ENCODE measurements at regions not wholly inside any gene's neighbourhood (a gene's known extent, or its start where the extent isn't known, plus 50 kb on each side); places are given as distances from the start of the nearest gene placed in this dataset.

- TF ChIP-seq POLR2A (IDR thresholded peaks at IDR 0.05) (no peak), POLR2AphosphoS5 (IDR thresholded peaks at IDR 0.05; ENCODE audit: insufficient read depth in 1 of 2, low read depth in 1 of 2) (no peak), CTCF (IDR thresholded peaks at IDR 0.05) (no peak)
- intact Hi-C loops (cut with DNase I) = no loop called here
Observed at GRCh38 chr3:193848547-193848946, 255.5 kb downstream of the OPA1 start.

DNA sequence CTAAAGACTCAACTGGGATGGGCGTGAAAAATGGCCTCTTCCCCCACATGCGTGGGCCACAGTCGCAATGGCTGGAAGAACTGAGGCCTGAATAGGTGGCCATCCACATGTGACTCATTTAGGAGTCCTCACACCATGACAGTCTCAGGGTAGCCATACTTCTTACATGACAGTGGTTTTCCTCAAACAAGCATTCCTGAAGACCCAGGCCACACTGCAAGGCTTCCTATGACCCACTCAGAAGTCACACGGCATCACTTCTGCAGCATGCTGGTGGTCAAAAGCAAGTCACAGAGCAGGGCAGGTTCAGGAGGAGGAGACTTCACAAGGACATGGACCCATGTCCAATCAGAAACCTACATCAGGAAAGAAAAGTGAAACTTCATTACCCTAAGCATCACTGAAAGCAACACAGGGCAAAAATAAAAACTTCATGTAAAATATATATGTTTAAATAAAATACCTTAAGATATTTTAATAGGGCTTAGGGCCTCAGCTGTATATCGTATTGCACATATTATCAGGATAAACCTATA is 257.1 kb downstream of the OPA1 start:
- intact Hi-C loops (cut with DNase I) = no loop called here
- Histone ChIP-seq H3K9me3 (no peaks in the 10 kb centered on the region), H3K27ac (no peak overlapping the region), H3K36me3 (no peaks in the 10 kb centered on the region), H3K27me3 (no peaks in the 10 kb centered on the region), H3K4me1 (peaks cover 29% of the 10 kb centered on the region), H3K4me3 (no peak overlapping the region)
- TF ChIP-seq CTCF (IDR thresholded peaks at IDR 0.05) = no peak
- no peak for TF ChIP-seq POLR2AphosphoS5 (IDR thresholded peaks at IDR 0.05; ENCODE audit: insufficient read depth in 1 of 2, low read depth in 1 of 2)
- no peak for TF ChIP-seq POLR2A (IDR thresholded peaks at IDR 0.05)
- DNase-seq (ENCODE audit: extremely low spot score in 2 of 2) = no peak

More at GRCh38 chr3:193848547-193848946, 255.5 kb downstream of the OPA1 start:
- no peak overlapping the region for H3K27ac ChIP-seq
- H3K27me3 ChIP-seq = no peaks in the 10 kb centered on the region
- no peak for DNase-seq (ENCODE audit: extremely low spot score in 2 of 2)
- peaks cover 37% of the 10 kb centered on the region for H3K4me1 ChIP-seq
- H3K4me3 ChIP-seq = no peak overlapping the region
- no peaks in the 10 kb centered on the region for H3K36me3 ChIP-seq
- H3K9me3 ChIP-seq = no peaks in the 10 kb centered on the region

- H3K4me1 ChIP-seq = peaks cover 29% of the 10 kb centered on the region
- intact Hi-C loops (cut with DNase I) = no loop called here
- no peaks in the 10 kb centered on the region for H3K9me3 ChIP-seq
- H3K36me3 ChIP-seq = no peaks in the 10 kb centered on the region
- H3K27me3 ChIP-seq = no peaks in the 10 kb centered on the region
- no peak for TF ChIP-seq CTCF (IDR thresholded peaks at IDR 0.05)
- no peak for TF ChIP-seq POLR2A (IDR thresholded peaks at IDR 0.05)
- TF ChIP-seq POLR2AphosphoS5 (IDR thresholded peaks at IDR 0.05; ENCODE audit: insufficient read depth in 1 of 2, low read depth in 1 of 2) = no peak
- no peak overlapping the region for H3K27ac ChIP-seq
- DNase-seq (ENCODE audit: extremely low spot score in 2 of 2) = no peak
- no peak overlapping the region for H3K4me3 ChIP-seq
Observed at GRCh38 chr3:193851428-193851847, 258.4 kb downstream of the OPA1 start.

DNA sequence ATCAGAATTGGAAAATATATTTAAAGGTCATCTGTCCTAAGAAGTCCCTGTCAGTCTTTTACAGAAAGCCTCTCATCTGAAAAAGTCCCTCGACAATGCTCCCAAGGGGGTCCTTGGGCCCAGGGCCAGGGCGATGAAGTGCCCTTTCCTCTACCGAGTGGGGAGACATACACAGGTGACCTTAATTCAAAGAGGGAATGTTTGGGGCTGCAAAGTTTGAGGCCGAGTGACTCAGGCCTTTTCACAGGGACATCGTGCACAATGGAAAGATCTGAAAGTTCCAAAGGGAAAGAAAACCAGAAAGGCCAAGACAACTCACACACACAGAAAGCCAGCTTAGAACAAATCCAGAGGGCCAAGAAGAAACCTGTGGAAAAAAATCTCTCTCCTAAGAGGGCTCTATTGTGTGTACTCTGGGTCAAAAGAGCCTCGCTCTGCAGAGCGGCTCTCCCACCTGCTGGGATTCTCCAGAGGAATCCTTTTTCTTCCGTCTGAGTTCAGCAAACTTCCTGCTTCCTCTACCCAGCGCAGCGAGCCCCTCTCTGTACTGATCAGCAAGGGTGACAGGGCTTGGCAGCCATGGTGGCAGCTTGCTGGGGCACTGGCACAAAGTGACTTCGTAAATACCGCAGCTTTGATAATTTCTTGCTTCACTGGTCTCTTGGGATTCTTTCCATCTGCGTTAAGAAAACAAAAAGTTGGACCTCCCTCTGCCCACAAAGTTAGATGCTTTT is 259.1 kb downstream of the OPA1 start:
- DNase-seq (ENCODE audit: extremely low spot score in 2 of 2) = no peak
- Histone ChIP-seq H3K27ac (no peak overlapping the region), H3K9me3 (no peaks in the 10 kb centered on the region), H3K4me3 (no peak overlapping the region), H3K27me3 (no peaks in the 10 kb centered on the region), H3K4me1 (peaks cover 29% of the 10 kb centered on the region), H3K36me3 (no peaks in the 10 kb centered on the region)
- TF ChIP-seq CTCF (IDR thresholded peaks at IDR 0.05) (no peak), POLR2AphosphoS5 (IDR thresholded peaks at IDR 0.05; ENCODE audit: insufficient read depth in 1 of 2, low read depth in 1 of 2) (no peak), POLR2A (IDR thresholded peaks at IDR 0.05) (no peak)
- intact Hi-C loops (cut with DNase I) = no loop called here

GRCh38 chr3:193852901-193853300 is 259.9 kb downstream of the OPA1 start:
- DNase-seq (ENCODE audit: extremely low spot score in 2 of 2) = no peak
- Histone ChIP-seq H3K4me3 (no peak overlapping the region), H3K36me3 (no peaks in the 10 kb centered on the region), H3K4me1 (peaks cover 30% of the 10 kb centered on the region), H3K27ac (no peak overlapping the region), H3K27me3 (no peaks in the 10 kb centered on the region), H3K9me3 (no peaks in the 10 kb centered on the region)
- TF ChIP-seq POLR2A (IDR thresholded peaks at IDR 0.05) (no peak), POLR2AphosphoS5 (IDR thresholded peaks at IDR 0.05; ENCODE audit: insufficient read depth in 1 of 2, low read depth in 1 of 2) (no peak), CTCF (IDR thresholded peaks at IDR 0.05) (no peak)
- intact Hi-C loops (cut with DNase I) = no loop called here
